CD4-positive, alpha-beta T cell treated with Interleukin-6 at 100 ng/mL for 8 hours (primary cell): ENCODE measurements at regions not wholly inside any gene's neighbourhood (a gene's known extent, or its start where the extent isn't known, plus 50 kb on each side); places are given as distances from the start of the nearest gene placed in this dataset.

Source experiments
- DNase-seq: peaks from one replicate; pipeline ENCODE4 v3.0.0-alpha.2; 2020; ENCODE audit warnings: mixed read lengths, low spot score

- DNase-seq = no peak
Measured at GRCh38 chr2:63784461-63784860, 57.2 kb upstream of the UGP2 start.

- DNase-seq = no peak
Measured at GRCh38 chr2:63785096-63785495, 56.6 kb upstream of the UGP2 start.

- DNase-seq = no peak
Measured at GRCh38 chr2:63786471-63786870, 55.2 kb upstream of the UGP2 start.

- DNase-seq = no peak
Measured at GRCh38 chr2:63788071-63788470, 53.6 kb upstream of the UGP2 start.

- DNase-seq = no peak
Measured at GRCh38 chr2:63789338-63790020, 52.2 kb upstream of the UGP2 start.

- DNase-seq = no peak
Measured at GRCh38 chr2:63790491-63790890, 51.2 kb upstream of the UGP2 start.

- DNase-seq = no peak
Measured at GRCh38 chr2:63790906-63791305, 50.8 kb upstream of the UGP2 start.

- DNase-seq = no peak
Measured at GRCh38 chr2:63791387-63791786, 50.3 kb upstream of the UGP2 start.
